SK-N-DZ (cell line): ENCODE measurements at regions not wholly inside any gene's neighbourhood (a gene's known extent, or its start where the extent isn't known, plus 50 kb on each side); places are given as distances from the start of the nearest gene placed in this dataset.

Source experiments
- DNase-seq: peaks from one replicate; pipeline ENCODE4 v3.0.0-alpha.2; 2015; ENCODE audit warnings: low spot score

GRCh38 chr12:93043192-93043876 lies 114.2 kb upstream of the EEA1 start:
- no peak for DNase-seq

GRCh38 chr12:93043877-93044209 lies 114.7 kb upstream of the EEA1 start:
- no peak for DNase-seq

GRCh38 chr12:93047118-93047517 lies 118.0 kb upstream of the EEA1 start:
- no peak for DNase-seq

GRCh38 chr12:93048656-93049055 lies 119.6 kb upstream of the EEA1 start:
- no peak for DNase-seq

- no peak for DNase-seq
Measured at GRCh38 chr12:93050026-93050747, 121.1 kb upstream of the EEA1 start.

- DNase-seq: no peak
Measured at GRCh38 chr12:93050748-93051081, 121.6 kb upstream of the EEA1 start.

GRCh38 chr12:93054021-93054420 lies 124.9 kb upstream of the EEA1 start:
- DNase-seq: no peak

- DNase-seq: no peak
Measured at GRCh38 chr12:93055221-93055620, 126.1 kb upstream of the EEA1 start.

GRCh38 chr12:93056971-93057535 lies 128.0 kb upstream of the EEA1 start:
- no peak for DNase-seq

GRCh38 chr12:93058280-93058679 lies 129.2 kb upstream of the EEA1 start:
- no peak for DNase-seq

- no peak for DNase-seq
Measured at GRCh38 chr12:93059288-93059687, 130.2 kb upstream of the EEA1 start.

GRCh38 chr12:93059925-93060665 lies 131.0 kb upstream of the EEA1 start:
- DNase-seq: no peak

GRCh38 chr12:93060666-93061472 lies 131.8 kb upstream of the EEA1 start:
- no peak for DNase-seq

- DNase-seq: no peak
Measured at GRCh38 chr12:93061473-93062419, 132.7 kb upstream of the EEA1 start.

GRCh38 chr12:93065896-93066295 lies 136.8 kb upstream of the EEA1 start:
- DNase-seq: no peak

GRCh38 chr12:93072340-93072739 lies 143.2 kb upstream of the EEA1 start:
- DNase-seq: no peak

- DNase-seq: no peak
Measured at GRCh38 chr12:93073324-93073723, 144.2 kb upstream of the EEA1 start.

- no peak for DNase-seq
Measured at GRCh38 chr12:93078059-93078458, 149.0 kb upstream of the EEA1 start.

GRCh38 chr12:93078577-93078976 lies 149.5 kb upstream of the EEA1 start:
- no peak for DNase-seq

- DNase-seq: no peak
Measured at GRCh38 chr12:93079271-93079670, 150.2 kb upstream of the EEA1 start.

- no peak for DNase-seq
Measured at GRCh38 chr12:93079976-93080375, 150.9 kb upstream of the EEA1 start.
